NCI-H2171 treated with DMSO at 0.1 percent for 48 hours (cell line): ENCODE measurements at regions not wholly inside any gene's neighbourhood (a gene's known extent, or its start where the extent isn't known, plus 50 kb on each side); places are given as distances from the start of the nearest gene placed in this dataset.

Source experiments
- DNase-seq: peaks from one replicate; lab custom pipeline; 2025; lab: John Stamatoyannopoulos, UW

DNA sequence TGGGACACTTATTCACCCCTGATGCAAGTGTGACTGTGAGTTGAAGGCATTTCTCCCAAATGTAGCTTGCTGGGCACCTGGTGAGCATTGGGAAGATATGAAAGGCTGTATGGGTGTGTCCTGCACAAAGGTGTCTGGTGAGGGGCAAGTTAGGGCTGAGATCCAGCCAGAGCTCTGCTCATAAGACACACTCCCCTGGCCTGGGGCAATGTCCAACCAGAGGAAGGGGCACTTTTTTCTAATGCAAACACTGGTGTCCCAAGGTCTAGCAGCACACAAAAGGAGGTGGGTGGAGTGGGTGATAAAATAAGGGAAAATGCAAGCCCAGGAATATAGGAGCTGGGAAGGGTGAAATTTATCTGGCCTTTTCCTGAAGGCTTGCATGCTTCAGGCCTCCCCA, 57.0 kb upstream of the TRABD2B start:
- DNase-seq, result no peak

DNA sequence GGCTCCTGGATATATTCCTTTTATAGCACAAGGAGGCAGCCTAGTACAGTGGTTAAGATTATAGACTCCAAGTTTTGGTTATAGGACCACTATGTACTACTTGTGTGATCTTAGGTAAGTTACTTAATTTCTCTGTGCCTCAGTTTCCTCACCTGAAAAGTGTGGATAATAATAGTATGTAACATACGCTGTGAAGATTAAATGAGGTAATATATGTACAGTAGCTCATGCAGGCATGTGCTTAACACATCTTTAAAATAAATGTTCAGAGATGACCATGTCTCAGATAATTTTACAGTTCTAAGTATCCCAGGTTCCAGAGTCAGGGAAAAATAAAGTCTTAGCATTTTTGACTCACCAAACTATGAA, 55.7 kb upstream of the TRABD2B start:
- no peak for DNase-seq

DNA sequence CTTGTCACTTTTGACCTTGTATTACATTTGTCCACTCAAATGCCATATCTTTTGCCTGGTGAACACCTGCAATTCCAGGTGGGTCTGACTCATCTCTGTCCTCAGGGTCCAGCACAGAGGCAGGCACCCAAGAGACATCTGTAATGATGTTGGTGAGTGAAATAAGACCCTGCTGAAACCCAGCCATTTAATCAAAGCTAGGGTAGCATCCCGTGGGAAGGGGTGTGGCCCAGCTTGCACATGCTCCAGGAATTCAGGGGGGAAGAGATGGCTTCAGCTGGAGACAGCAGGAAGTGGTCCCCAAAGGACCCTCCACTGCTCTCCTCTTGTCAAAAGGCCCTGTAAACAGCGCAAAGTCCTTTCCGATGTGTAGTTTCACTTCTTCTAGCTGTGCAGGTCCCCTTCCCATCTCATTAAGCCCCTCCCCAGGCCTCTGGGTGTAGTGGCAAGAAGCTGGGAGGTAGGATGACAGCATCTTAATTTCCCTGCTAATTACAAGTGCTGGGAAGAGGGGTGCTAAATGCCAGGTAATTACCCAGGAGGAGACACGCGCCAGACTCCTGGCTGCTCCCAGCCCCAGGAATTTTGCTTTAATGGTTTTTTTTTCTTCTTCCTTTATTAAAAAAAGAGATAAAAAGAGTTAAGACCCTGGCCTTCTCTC, 54.4 kb upstream of the TRABD2B start:
- peak; percentile 71 for DNase-seq

DNA sequence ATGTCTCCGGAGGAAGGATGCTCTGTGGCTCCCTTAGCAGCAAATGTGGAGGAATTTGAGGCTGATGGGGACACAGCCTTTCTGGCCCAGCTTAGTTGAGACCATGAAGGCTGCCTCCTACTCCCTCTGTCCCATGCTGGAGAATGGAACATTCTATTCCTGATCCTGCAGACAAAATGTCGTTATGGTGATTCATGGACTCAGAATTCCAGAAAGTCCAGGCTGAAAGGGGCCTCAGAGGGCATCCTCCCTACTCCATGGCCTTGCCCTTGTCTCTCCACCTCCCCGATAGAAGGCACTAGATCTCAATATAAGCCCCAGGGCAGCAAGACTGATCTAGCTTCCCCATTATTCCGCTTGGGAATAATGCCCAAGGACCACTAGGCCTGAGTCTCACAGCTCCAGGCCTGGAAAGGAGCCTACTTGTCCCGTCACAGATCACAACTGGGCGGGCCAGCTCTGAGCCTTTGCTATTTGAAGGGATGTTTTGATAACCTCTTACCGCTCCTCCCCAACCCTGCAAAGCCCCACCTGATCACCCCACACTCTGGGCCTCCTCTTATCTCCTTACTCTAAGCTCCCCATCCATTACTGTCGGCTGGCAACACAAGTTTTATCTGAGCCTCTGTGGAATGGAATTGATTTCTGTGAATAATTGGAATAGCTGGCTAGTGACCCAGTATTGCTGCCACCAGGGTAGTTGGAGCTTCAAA, 52.8 kb upstream of the TRABD2B start:
- no peak for DNase-seq

DNA sequence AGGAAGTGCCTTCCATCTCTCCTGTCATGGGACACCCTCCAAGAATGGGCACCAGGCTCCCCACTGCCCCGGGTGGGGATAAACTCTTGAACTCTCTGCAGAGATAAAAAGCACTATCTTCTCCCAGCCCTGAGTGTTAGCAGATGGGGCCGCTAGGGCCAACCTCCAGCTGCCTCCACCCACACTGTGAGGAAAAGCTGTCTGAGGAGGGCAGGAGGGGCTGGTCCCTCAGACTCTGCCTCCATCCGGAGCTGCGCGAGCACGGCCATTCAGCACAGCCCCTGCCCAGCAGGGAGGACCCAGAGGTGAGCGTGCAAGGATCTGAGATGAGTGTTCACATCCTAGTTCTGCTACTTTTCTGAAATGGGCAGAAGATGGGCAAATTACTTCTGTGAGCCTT, 51.8 kb upstream of the TRABD2B start:
- DNase-seq, result no peak

DNA sequence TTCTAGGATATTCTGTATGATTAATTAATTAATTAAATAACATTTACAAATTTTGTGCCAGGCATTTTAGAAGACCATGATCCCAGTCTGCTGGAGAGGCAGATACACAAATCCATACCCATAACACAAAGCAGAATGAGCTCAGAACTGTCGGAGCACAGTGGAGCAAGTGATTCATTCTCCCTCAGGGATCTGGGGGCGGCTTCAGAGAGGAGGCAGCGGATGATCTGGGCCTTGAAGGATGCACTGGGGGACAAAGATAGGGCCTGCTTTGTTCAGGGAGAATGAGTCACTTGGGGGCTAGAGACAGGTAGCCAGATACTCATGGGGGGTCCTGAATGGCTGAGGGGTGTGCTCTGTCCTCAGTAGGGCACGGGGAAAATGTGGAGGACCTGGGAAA, 50.9 kb upstream of the TRABD2B start:
- no peak for DNase-seq

DNA sequence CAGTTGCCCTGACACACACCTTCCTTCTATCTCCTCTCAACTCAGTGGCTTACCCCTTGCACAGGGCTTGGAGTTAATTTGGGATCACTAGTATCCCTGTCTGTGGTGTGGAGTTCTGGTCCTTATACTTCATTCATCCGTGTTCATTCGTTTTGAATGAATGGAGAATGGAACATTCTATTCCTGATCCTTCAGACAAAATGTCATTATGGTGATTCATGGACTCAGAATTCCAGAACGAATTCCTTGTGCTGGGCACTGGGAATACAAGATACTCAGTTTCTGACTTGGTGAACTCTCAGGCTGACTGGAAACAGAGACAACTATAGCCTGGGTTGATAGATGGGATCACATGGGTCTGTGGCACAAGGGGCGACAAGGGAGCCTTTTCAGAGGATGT, 49.9 kb upstream of the TRABD2B start:
- DNase-seq, result no peak
